Testis (tissue), 2 donors: ENCODE measurements at regions not wholly inside any gene's neighbourhood (a gene's known extent, or its start where the extent isn't known, plus 50 kb on each side); places are given as distances from the start of the nearest gene placed in this dataset.

ENCODE experiments used
- CTCF ChIP-seq, 3 experiments: fragments of 450-650 bp in 2 of 3; fragments of 200-600 bp in 1 of 3; sonication (generic) in 1 of 3; IDR thresholded peaks; one replicate each; pipeline ENCODE4 v1.5.1; 2016 to 2019; ENCODE audit warnings: antibody characterized with exemption in 3 of 3, mild to moderate bottlenecking in 2 of 3, moderate library complexity in 1 of 3
- POLR2A ChIP-seq: fragments of 450-650 bp; IDR thresholded peaks from one replicate; pipeline ENCODE4 v1.6.1; 2017; ENCODE audit warnings: antibody characterized with exemption, mild to moderate bottlenecking, moderate library complexity

- TF ChIP-seq POLR2A: no peak
- TF ChIP-seq CTCF (IDR thresholded peaks at IDR 0.05): no peak
Observed at GRCh38 chr2:61604433-61604832, 66.3 kb upstream of the XPO1 start.
